Testis (tissue), 2 donors: ENCODE measurements at regions not wholly inside any gene's neighbourhood (a gene's known extent, or its start where the extent isn't known, plus 50 kb on each side); places are given as distances from the start of the nearest gene placed in this dataset.

Source experiments
- DNase-seq: peaks from one replicate; pipeline ENCODE4 v3.0.0-alpha.2; 2019
- H3K27ac ChIP-seq, 2 donors: fragments of 200-600 bp; sonication (generic); one replicate each; pipeline ENCODE4 v1.5.1; 2019
- H3K27me3 ChIP-seq: fragments of 200-600 bp; sonication (generic); one replicate; pipeline ENCODE4 v1.5.1; 2019
- H3K36me3 ChIP-seq: fragments of 200-600 bp; sonication (generic); one replicate; pipeline ENCODE4 v1.5.1; 2017; ENCODE audit warnings: low read depth; ENCODE audit errors: missing control alignments
- H3K4me1 ChIP-seq: fragments of 200-600 bp; sonication (generic); one replicate; pipeline ENCODE4 v1.5.1; 2019
- H3K4me3 ChIP-seq, 2 donors: fragments of 200-600 bp; sonication (generic); one replicate each; pipeline ENCODE4 v1.5.1; 2017 to 2019
- H3K9me3 ChIP-seq: fragments of 200-600 bp; sonication (generic); one replicate; pipeline ENCODE4 v1.5.1; 2017
- CTCF ChIP-seq, 3 experiments: fragments of 450-650 bp in 2 of 3; fragments of 200-600 bp in 1 of 3; sonication (generic) in 1 of 3; IDR thresholded peaks; one replicate each; pipeline ENCODE4 v1.5.1; 2016 to 2019; ENCODE audit warnings: antibody characterized with exemption in 3 of 3, mild to moderate bottlenecking in 2 of 3, moderate library complexity in 1 of 3
- POLR2A ChIP-seq: fragments of 450-650 bp; IDR thresholded peaks from one replicate; pipeline ENCODE4 v1.6.1; 2017; ENCODE audit warnings: antibody characterized with exemption, mild to moderate bottlenecking, moderate library complexity
- WGBS, 2 donors: methylation state at CpG; one replicate each; pipeline ENCODE4 v1.1.5; 2018; 5-methylcytosine and 5-hydroxymethylcytosine counted together
- intact Hi-C: fragments of 100-400 bp; cut with DNase I; formaldehyde crosslinking; loops from one replicate; pipeline ENCODE4 v1.15.1; 2023; ENCODE audit warnings: low total_unique reads

GRCh38 chr3:88707837-88708236 is 399.6 kb upstream of the EPHA3 start:
- intact Hi-C loops, result no loop called here
- Histone ChIP-seq H3K9me3 (no peaks in the 10 kb centered on the region), H3K27ac (no peak overlapping the region), H3K4me3 (no peak overlapping the region), H3K4me1 (no peaks in the 10 kb centered on the region), H3K27me3 (no peaks in the 10 kb centered on the region), H3K36me3 (no peaks in the 10 kb centered on the region)
- WGBS, 2 donors, result 44 to 50% methylated on average over 1 of the region's 1 CpG
- TF ChIP-seq POLR2A (no peak), CTCF (IDR thresholded peaks at IDR 0.05) (no peak)
- DNase-seq, result no peak

GRCh38 chr3:88712552-88712951 is 394.9 kb upstream of the EPHA3 start:
- no peak for TF ChIP-seq POLR2A
- TF ChIP-seq CTCF (IDR thresholded peaks at IDR 0.05), result no peak
- WGBS, 2 donors, result 93 to 100% methylated on average over 2 of the region's 2 CpGs
- intact Hi-C loops, result no loop called here
- no peak overlapping the region for H3K4me3 ChIP-seq
- no peak overlapping the region for H3K27ac ChIP-seq
- no peaks in the 10 kb centered on the region for H3K9me3 ChIP-seq
- H3K36me3 ChIP-seq, result no peaks in the 10 kb centered on the region
- no peak for DNase-seq
- no peaks in the 10 kb centered on the region for H3K4me1 ChIP-seq
- no peaks in the 10 kb centered on the region for H3K27me3 ChIP-seq

- no peak for DNase-seq
- TF ChIP-seq CTCF (IDR thresholded peaks at IDR 0.05), result no peak
- TF ChIP-seq POLR2A, result no peak
- Histone ChIP-seq H3K27me3 (no peaks in the 10 kb centered on the region), H3K4me3 (no peak overlapping the region), H3K4me1 (no peaks in the 10 kb centered on the region), H3K36me3 (no peaks in the 10 kb centered on the region), H3K9me3 (no peaks in the 10 kb centered on the region), H3K27ac (no peak overlapping the region)
- intact Hi-C loops, result no loop called here
- WGBS, 2 donors, result 87 to 89% methylated on average over 2 of the region's 2 CpGs
These were observed 394.2 kb upstream of the EPHA3 start for GRCh38 chr3:88713233-88713691.

GRCh38 chr3:88725440-88726165 is 381.8 kb upstream of the EPHA3 start:
- Histone ChIP-seq H3K4me1 (no peaks in the 10 kb centered on the region), H3K36me3 (no peaks in the 10 kb centered on the region), H3K9me3 (no peaks in the 10 kb centered on the region), H3K4me3 (no peak overlapping the region), H3K27ac (no peak overlapping the region), H3K27me3 (no peaks in the 10 kb centered on the region)
- intact Hi-C loops, result no loop called here
- no peak for DNase-seq
- WGBS, 2 donors, result 79 to 89% methylated on average over 2 of the region's 2 CpGs
- TF ChIP-seq POLR2A (no peak), CTCF (IDR thresholded peaks at IDR 0.05) (no peak)

GRCh38 chr3:88732186-88732585 is 375.2 kb upstream of the EPHA3 start:
- no peaks in the 10 kb centered on the region for H3K36me3 ChIP-seq
- no peaks in the 10 kb centered on the region for H3K4me1 ChIP-seq
- H3K9me3 ChIP-seq, result no peaks in the 10 kb centered on the region
- 88% methylated on average over 9 of the region's 9 CpGs for WGBS, 2 donors
- no peaks in the 10 kb centered on the region for H3K27me3 ChIP-seq
- TF ChIP-seq CTCF (IDR thresholded peaks at IDR 0.05) (no peak), POLR2A (no peak)
- H3K27ac ChIP-seq, result no peak overlapping the region
- no peak for DNase-seq
- no peak overlapping the region for H3K4me3 ChIP-seq
- intact Hi-C loops, result no loop called here
